Fibroblast of skin of right quadriceps (primary cell): ENCODE measurements at regions not wholly inside any gene's neighbourhood (a gene's known extent, or its start where the extent isn't known, plus 50 kb on each side); places are given as distances from the start of the nearest gene placed in this dataset.

Experiments used
- DNase-seq: peaks from one replicate; pipeline ENCODE4 v3.0.0-alpha.2; 2013

- no peak for DNase-seq
Observed at GRCh38 chr10:128921389-128922022, 545.5 kb upstream of the MGMT start.

- DNase-seq: no peak
Observed at GRCh38 chr10:128922172-128922571, 544.9 kb upstream of the MGMT start.

- DNase-seq: no peak
Observed at GRCh38 chr10:128922619-128923196, 544.3 kb upstream of the MGMT start.

- DNase-seq: no peak
Observed at GRCh38 chr10:128924918-128925317, 542.1 kb upstream of the MGMT start.

GRCh38 chr10:128926711-128927110 is 540.3 kb upstream of the MGMT start:
- no peak for DNase-seq

- DNase-seq: peak; percentile 26
Observed at GRCh38 chr10:128927497-128928161, 539.4 kb upstream of the MGMT start.

- no peak for DNase-seq
Observed at GRCh38 chr10:128928231-128928836, 538.7 kb upstream of the MGMT start.

GRCh38 chr10:128929131-128929530 is 537.9 kb upstream of the MGMT start:
- no peak for DNase-seq

GRCh38 chr10:128929767-128930166 is 537.3 kb upstream of the MGMT start:
- DNase-seq: no peak

GRCh38 chr10:128930515-128930914 is 536.5 kb upstream of the MGMT start:
- no peak for DNase-seq

GRCh38 chr10:128932071-128932820 is 534.8 kb upstream of the MGMT start:
- no peak for DNase-seq

GRCh38 chr10:128934492-128934891 is 532.5 kb upstream of the MGMT start:
- DNase-seq: no peak

- no peak for DNase-seq
Observed at GRCh38 chr10:128936392-128936791, 530.6 kb upstream of the MGMT start.

GRCh38 chr10:128938558-128938957 is 528.5 kb upstream of the MGMT start:
- no peak for DNase-seq

GRCh38 chr10:128940081-128940480 is 527.0 kb upstream of the MGMT start:
- no peak for DNase-seq

GRCh38 chr10:128943111-128943510 is 523.9 kb upstream of the MGMT start:
- DNase-seq: no peak

- DNase-seq: no peak
Observed at GRCh38 chr10:128945398-128945797, 521.6 kb upstream of the MGMT start.

- DNase-seq: no peak
Observed at GRCh38 chr10:128950159-128950915, 516.7 kb upstream of the MGMT start.

GRCh38 chr10:128950916-128951275 is 516.1 kb upstream of the MGMT start:
- DNase-seq: no peak

GRCh38 chr10:128952856-128953255 is 514.2 kb upstream of the MGMT start:
- DNase-seq: no peak

- DNase-seq: no peak
Observed at GRCh38 chr10:128956149-128956548, 510.9 kb upstream of the MGMT start.

GRCh38 chr10:128957221-128957620 is 509.8 kb upstream of the MGMT start:
- DNase-seq: no peak
